HUDEP-2 (cell line): ENCODE measurements at regions not wholly inside any gene's neighbourhood (a gene's known extent, or its start where the extent isn't known, plus 50 kb on each side); places are given as distances from the start of the nearest gene placed in this dataset.
"Not testable (repeated sequence)": the region's sequence is repeated elsewhere in the genome, so short reads cannot be mapped to it uniquely, and the experiment has no call there.

Experiments
- DNase-seq, 76 experiments: peaks; one replicate each; lab custom pipeline; 2025; ENCODE audit not compliant: unreplicated experiment in 76 of 76; lab: John Stamatoyannopoulos, UW

GRCh38 chr1:25134801-25135461 lies 97.4 kb downstream of the SYF2 start:
- DNase-seq = no peak

DNA sequence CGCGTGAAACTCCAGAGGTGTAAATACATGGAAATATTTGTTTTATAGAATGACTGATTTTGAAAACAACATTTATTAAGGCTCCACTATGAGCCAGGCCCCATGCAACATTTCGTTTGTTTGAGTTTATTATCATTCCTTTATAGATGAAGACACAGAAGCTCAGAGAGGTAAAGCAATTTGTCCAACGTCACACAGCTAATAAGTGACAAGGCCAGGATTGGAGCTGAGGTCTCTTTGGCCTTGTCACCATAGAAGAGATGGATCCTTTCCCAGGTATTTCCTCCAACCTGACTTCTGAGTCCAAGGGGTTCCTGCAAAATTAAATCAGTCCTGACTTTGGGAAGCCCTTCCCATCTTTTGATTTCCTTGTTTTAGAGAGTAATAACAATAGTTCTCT lies 98.0 kb downstream of the SYF2 start:
- DNase-seq = no peak

DNA sequence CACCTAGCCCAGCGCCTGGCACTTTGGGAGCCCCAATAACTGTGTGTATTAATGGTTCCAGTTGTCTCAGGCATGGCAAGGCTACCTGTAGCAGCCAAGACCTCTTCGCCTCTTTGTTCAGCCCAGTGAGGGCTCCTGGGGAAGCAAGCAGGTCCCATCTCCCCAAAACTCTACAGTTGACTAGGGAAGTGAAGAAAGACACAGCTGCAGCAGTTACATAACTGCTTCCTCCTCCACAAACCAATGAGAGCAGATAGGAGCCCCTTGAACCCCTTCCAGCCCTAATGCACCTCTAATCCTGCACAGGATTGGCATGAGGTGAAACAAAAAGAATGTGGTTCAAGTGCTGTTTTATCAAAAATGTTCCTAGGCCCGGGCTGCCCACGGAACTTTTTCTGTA lies 100.5 kb downstream of the SYF2 start:
- no peak for DNase-seq

GRCh38 chr1:25130895-25131294 lies 101.4 kb downstream of the SYF2 start:
- no peak for DNase-seq

DNA sequence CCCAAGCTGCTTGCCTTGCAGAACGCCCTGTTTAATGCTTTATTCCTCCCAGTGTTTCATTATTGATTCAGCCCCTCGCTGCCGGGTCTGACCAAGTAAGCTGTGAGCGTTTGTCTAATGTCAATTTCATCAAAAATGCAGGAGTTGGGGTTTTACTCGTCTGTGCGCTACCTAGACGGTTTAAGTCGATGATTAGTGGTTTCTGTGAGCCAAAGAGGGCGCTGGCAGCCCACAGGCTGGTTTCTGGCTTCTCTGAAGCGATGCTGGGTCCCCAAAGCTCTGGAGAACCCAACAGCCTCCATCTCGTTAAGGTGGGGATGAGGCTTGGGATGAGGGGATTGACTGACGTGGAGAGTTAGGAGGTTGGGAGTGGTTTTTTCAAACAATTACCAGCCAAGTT lies 102.9 kb downstream of the SYF2 start:
- DNase-seq = no peak

GRCh38 chr1:25128121-25128621 lies 104.1 kb downstream of the SYF2 start:
- DNase-seq = no peak

DNA sequence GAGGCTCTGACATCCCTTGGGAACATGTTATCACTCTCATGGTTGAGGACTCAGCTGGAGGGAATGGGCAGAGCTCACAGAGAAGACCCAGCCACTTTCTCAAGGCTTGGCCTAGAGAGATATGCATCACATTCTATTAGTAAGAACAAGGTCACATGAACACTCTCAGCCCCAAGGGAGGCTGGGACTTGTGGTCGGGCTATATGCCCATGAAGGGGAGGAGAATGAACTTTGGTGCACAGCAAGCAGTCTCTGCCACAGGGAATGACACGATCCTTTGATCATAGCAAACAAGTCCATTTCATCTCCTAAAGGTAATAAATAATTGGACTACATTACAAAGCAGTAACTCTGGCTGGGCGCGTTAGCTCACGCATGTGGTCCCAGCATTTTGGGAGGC lies 105.7 kb downstream of the SYF2 start:
- DNase-seq = peak in 6 of 76 experiments; percentile 2 to 24 (median 6)

- DNase-seq = no peak
Observed at GRCh38 chr1:25123551-25123950, 108.8 kb downstream of the SYF2 start.

DNA sequence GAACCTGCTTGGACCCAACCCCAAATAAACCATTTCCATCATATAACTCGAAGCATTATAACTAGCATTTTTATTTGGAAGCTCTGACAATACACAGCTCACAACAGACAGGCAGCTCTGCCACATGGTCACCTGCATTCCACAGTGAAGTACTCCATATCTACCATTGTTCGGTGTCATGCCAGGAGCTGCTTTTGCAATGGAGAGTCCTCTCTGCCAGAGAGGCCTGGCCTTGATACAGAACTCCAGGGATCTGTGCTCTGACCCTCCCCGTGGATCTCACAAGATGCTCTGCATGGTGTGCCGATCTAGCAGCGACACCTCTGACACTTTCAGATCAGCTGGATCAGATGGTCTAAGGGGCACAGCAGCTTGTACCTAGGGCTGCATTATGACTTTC lies 109.6 kb downstream of the SYF2 start:
- no peak for DNase-seq

GRCh38 chr1:25120281-25120680 lies 112.0 kb downstream of the SYF2 start:
- DNase-seq = no peak

GRCh38 chr1:25118546-25118945 lies 113.8 kb downstream of the SYF2 start:
- DNase-seq = peak in 1 of 76 experiments; percentile 27

GRCh38 chr1:25117233-25117823 lies 115.0 kb downstream of the SYF2 start:
- peak in 7 of 76 experiments; percentile 1 to 17 (median 8) for DNase-seq

GRCh38 chr1:25116832-25117231 lies 115.5 kb downstream of the SYF2 start:
- no peak for DNase-seq

- not testable (repeated sequence) for DNase-seq
Observed at GRCh38 chr1:25116117-25116516, 116.2 kb downstream of the SYF2 start.

GRCh38 chr1:25113731-25114130 lies 118.6 kb downstream of the SYF2 start:
- no peak for DNase-seq

GRCh38 chr1:25113086-25113485 lies 119.2 kb downstream of the SYF2 start:
- DNase-seq = no peak

DNA sequence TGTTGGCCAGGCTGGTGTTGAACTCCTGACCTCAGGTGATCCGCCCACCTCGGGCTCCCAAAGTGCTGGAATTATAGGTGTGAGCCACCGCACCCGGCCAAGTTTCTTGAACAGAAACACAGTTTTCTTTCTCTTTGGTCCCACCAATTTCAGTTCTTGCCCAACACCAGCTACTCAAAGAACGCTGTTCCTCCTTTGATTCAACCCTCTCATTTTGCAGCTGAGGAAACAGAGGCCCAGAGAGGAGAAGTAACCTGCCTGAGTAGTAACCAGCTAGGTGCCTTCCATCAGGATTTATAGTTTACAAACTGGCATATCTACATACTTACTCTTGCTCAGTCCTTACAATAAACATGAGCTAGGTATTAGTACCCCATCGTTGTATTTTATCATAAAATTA lies 119.9 kb downstream of the SYF2 start:
- DNase-seq = no peak

DNA sequence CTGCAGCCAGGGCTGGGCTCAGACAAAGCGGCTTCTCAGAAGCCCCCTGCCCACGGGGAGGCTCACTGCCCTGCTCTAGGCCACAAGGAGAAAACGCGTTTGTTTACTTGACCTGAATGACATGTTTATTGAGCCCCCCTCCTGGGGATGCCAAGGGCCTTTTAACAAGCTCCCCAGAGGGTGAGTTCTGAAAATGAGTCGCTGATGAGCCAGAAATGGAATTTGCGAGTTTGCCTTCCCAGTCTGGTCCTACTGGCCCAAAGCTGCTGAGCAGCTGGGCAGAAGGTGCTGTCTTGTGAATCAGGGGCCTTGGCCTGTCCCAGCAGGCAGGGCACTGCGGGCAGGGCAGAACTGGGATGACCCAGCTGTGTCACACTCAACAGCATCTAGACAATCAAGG lies 120.6 kb downstream of the SYF2 start:
- DNase-seq = no peak

DNA sequence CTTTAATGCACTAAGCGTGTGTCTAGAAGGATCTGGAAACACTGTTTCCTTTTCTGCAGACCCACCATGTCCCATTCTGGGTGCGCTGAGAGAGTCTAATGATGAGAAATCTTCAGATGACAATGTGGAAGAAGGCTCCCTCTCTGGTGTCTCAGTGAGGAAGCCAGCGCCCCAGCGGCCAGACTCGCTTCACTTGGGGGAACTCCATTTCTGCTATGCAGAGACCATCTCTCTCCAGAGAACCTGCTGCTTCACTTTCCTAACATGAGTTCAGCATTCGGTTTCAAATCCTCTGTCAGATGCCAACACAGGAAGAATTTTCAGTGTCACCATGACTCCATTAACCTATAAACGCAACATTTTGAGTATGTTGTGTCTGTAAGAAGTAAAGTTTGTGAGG lies 121.8 kb downstream of the SYF2 start:
- no peak for DNase-seq

DNA sequence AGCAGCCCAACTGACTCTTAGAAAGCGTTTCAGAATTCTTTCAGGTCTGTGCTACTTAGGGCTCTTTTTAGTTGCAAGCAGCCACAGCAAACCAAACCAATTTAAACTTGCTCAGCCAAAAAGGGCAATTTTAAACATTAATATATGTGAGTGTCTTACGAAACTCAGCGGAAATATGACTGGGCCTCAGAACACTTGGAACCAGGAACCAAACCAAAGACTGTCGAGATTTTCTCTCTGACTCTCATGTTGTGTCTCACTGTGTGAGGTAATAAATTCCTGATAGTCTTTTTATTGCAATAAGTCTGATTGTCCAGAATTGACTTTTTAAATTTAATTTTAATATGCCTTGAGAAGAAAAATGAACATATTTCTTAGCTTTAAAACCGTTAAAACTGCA lies 122.3 kb downstream of the SYF2 start:
- no peak for DNase-seq

DNA sequence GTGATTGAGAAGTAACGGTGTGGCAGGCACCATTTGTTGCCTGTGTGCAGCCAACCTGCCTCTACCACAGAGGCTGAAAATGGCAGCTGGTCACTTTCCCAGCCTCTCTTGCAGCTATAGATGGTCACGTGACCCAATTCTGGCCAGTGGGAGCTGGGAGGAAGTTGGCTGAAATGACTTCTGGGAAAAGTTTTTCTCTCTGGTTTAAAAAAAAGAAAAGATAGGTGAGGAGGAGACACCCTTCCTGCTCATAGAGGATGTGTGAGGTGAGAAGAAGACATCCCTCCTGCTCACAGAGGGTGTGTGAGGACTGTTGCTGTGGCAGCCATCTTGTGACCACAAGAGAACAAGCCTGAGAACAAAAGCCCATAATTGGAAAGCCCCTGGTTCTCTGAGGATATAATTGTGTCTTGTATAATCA lies 122.8 kb downstream of the SYF2 start:
- DNase-seq = no peak

DNA sequence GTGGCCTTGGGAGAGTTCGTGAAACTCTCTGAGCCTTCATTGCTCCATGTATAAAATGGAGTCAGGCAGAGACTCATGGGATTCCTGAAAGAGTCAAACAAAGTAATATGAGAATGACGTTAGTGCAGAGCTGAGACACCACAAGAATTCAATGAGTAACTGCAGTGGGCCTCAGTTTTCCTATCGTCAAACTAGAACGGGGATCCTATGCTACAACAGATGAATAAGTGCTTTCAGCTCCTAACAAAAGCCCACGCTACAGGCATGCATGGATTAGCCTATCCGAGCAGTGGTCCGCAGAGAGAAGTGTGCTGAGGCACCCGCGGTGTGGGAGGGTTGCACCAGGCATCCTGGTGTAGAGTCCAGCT lies 124.7 kb downstream of the SYF2 start:
- DNase-seq = no peak
